ENCODE measurements at regions not wholly inside any gene's neighbourhood (a gene's known extent, or its start where the extent isn't known, plus 50 kb on each side); places are given as distances from the start of the nearest gene placed in this dataset.

GRCh38 chr14:85252011-85252410 is 277.9 kb upstream of the FLRT2 start:
- Histone ChIP-seq H3K9ac (ENCODE audit: low read length in 2 of 2) (no peak overlapping the region), H3K4me1 (ENCODE audit: control insufficient read depth, insufficient read depth, low read length) (no peaks in the 10 kb centered on the region), H3K4me3 (ENCODE audit: low read length in 2 of 2) (no peak overlapping the region), H3K27ac (ENCODE audit: low read length) (no peak overlapping the region), H3K27me3 (ENCODE audit: control insufficient read depth in 1 of 2, insufficient read depth in 2 of 2, low read length in 2 of 2) (no peaks in the 10 kb centered on the region), H3K9me3 (ENCODE audit: control insufficient read depth in 2 of 2, low read length in 2 of 2) (no peaks in the 10 kb centered on the region), H3K36me3 (ENCODE audit: control insufficient read depth in 2 of 2, insufficient read depth in 2 of 2, low read length in 2 of 2) (no peaks in the 10 kb centered on the region)

- Histone ChIP-seq H3K36me3 (ENCODE audit: control insufficient read depth in 2 of 2, insufficient read depth in 2 of 2, low read length in 2 of 2) (no peaks in the 10 kb centered on the region), H3K27ac (ENCODE audit: low read length) (no peak overlapping the region), H3K4me3 (ENCODE audit: low read length in 2 of 2) (no peak overlapping the region), H3K9me3 (ENCODE audit: control insufficient read depth in 2 of 2, low read length in 2 of 2) (no peaks in the 10 kb centered on the region), H3K9ac (ENCODE audit: low read length in 2 of 2) (no peak overlapping the region), H3K27me3 (ENCODE audit: control insufficient read depth in 1 of 2, insufficient read depth in 2 of 2, low read length in 2 of 2) (no peaks in the 10 kb centered on the region), H3K4me1 (ENCODE audit: control insufficient read depth, insufficient read depth, low read length) (no peaks in the 10 kb centered on the region)
Measured at GRCh38 chr14:85254711-85255110, 275.2 kb upstream of the FLRT2 start.

GRCh38 chr14:85257287-85257686 is 272.7 kb upstream of the FLRT2 start:
- Histone ChIP-seq H3K27me3 (ENCODE audit: control insufficient read depth in 1 of 2, insufficient read depth in 2 of 2, low read length in 2 of 2) (no peaks in the 10 kb centered on the region), H3K27ac (ENCODE audit: low read length) (no peak overlapping the region), H3K9me3 (ENCODE audit: control insufficient read depth in 2 of 2, low read length in 2 of 2) (no peaks in the 10 kb centered on the region), H3K36me3 (ENCODE audit: control insufficient read depth in 2 of 2, insufficient read depth in 2 of 2, low read length in 2 of 2) (no peaks in the 10 kb centered on the region), H3K4me1 (ENCODE audit: control insufficient read depth, insufficient read depth, low read length) (no peaks in the 10 kb centered on the region), H3K9ac (ENCODE audit: low read length in 2 of 2) (no peak overlapping the region), H3K4me3 (ENCODE audit: low read length in 2 of 2) (no peak overlapping the region)

GRCh38 chr14:85263916-85264675 is 265.8 kb upstream of the FLRT2 start:
- Histone ChIP-seq H3K4me3 (ENCODE audit: low read length in 2 of 2) (no peak overlapping the region), H3K27ac (ENCODE audit: low read length) (no peak overlapping the region), H3K4me1 (ENCODE audit: control insufficient read depth, insufficient read depth, low read length) (no peaks in the 10 kb centered on the region), H3K36me3 (ENCODE audit: control insufficient read depth in 2 of 2, insufficient read depth in 2 of 2, low read length in 2 of 2) (no peaks in the 10 kb centered on the region), H3K9me3 (ENCODE audit: control insufficient read depth in 2 of 2, low read length in 2 of 2) (no peaks in the 10 kb centered on the region), H3K9ac (ENCODE audit: low read length in 2 of 2) (no peak overlapping the region), H3K27me3 (ENCODE audit: control insufficient read depth in 1 of 2, insufficient read depth in 2 of 2, low read length in 2 of 2) (no peaks in the 10 kb centered on the region)

GRCh38 chr14:85273099-85273677 is 256.8 kb upstream of the FLRT2 start:
- H3K9me3 ChIP-seq (ENCODE audit: control insufficient read depth in 2 of 2, low read length in 2 of 2) = no peaks in the 10 kb centered on the region
- H3K27me3 ChIP-seq (ENCODE audit: control insufficient read depth in 1 of 2, insufficient read depth in 2 of 2, low read length in 2 of 2) = no peaks in the 10 kb centered on the region
- H3K4me1 ChIP-seq (ENCODE audit: control insufficient read depth, insufficient read depth, low read length) = no peaks in the 10 kb centered on the region
- no peaks in the 10 kb centered on the region for H3K36me3 ChIP-seq (ENCODE audit: control insufficient read depth in 2 of 2, insufficient read depth in 2 of 2, low read length in 2 of 2)
- no peak overlapping the region for H3K9ac ChIP-seq (ENCODE audit: low read length in 2 of 2)
- H3K4me3 ChIP-seq (ENCODE audit: low read length in 2 of 2) = no peak overlapping the region
- no peak overlapping the region for H3K27ac ChIP-seq (ENCODE audit: low read length)

GRCh38 chr14:85273952-85274351 is 256.0 kb upstream of the FLRT2 start:
- H3K27me3 ChIP-seq (ENCODE audit: control insufficient read depth in 1 of 2, insufficient read depth in 2 of 2, low read length in 2 of 2) = no peaks in the 10 kb centered on the region
- no peak overlapping the region for H3K4me3 ChIP-seq (ENCODE audit: low read length in 2 of 2)
- H3K4me1 ChIP-seq (ENCODE audit: control insufficient read depth, insufficient read depth, low read length) = no peaks in the 10 kb centered on the region

GRCh38 chr14:85276161-85276978 is 253.6 kb upstream of the FLRT2 start:
- no peaks in the 10 kb centered on the region for H3K4me1 ChIP-seq (ENCODE audit: control insufficient read depth, insufficient read depth, low read length)
- no peak overlapping the region for H3K4me3 ChIP-seq (ENCODE audit: low read length in 2 of 2)
- no peaks in the 10 kb centered on the region for H3K36me3 ChIP-seq (ENCODE audit: control insufficient read depth in 2 of 2, insufficient read depth in 2 of 2, low read length in 2 of 2)
- no peak overlapping the region for H3K9ac ChIP-seq (ENCODE audit: low read length in 2 of 2)
- no peaks in the 10 kb centered on the region for H3K27me3 ChIP-seq (ENCODE audit: control insufficient read depth in 1 of 2, insufficient read depth in 2 of 2, low read length in 2 of 2)
- H3K27ac ChIP-seq (ENCODE audit: low read length) = no peak overlapping the region
- no peaks in the 10 kb centered on the region for H3K9me3 ChIP-seq (ENCODE audit: control insufficient read depth in 2 of 2, low read length in 2 of 2)

More at GRCh38 chr14:85273952-85274351, 256.0 kb upstream of the FLRT2 start:
- no peak overlapping the region for H3K9ac ChIP-seq (ENCODE audit: low read length in 2 of 2)
- H3K36me3 ChIP-seq (ENCODE audit: control insufficient read depth in 2 of 2, insufficient read depth in 2 of 2, low read length in 2 of 2) = no peaks in the 10 kb centered on the region
- H3K9me3 ChIP-seq (ENCODE audit: control insufficient read depth in 2 of 2, low read length in 2 of 2) = no peaks in the 10 kb centered on the region
- no peak overlapping the region for H3K27ac ChIP-seq (ENCODE audit: low read length)

GRCh38 chr14:85276979-85277228 is 253.0 kb upstream of the FLRT2 start:
- Histone ChIP-seq H3K27me3 (ENCODE audit: control insufficient read depth in 1 of 2, insufficient read depth in 2 of 2, low read length in 2 of 2) (no peaks in the 10 kb centered on the region), H3K9ac (ENCODE audit: low read length in 2 of 2) (no peak overlapping the region), H3K4me3 (ENCODE audit: low read length in 2 of 2) (no peak overlapping the region), H3K4me1 (ENCODE audit: control insufficient read depth, insufficient read depth, low read length) (no peaks in the 10 kb centered on the region), H3K27ac (ENCODE audit: low read length) (no peak overlapping the region), H3K9me3 (ENCODE audit: control insufficient read depth in 2 of 2, low read length in 2 of 2) (no peaks in the 10 kb centered on the region), H3K36me3 (ENCODE audit: control insufficient read depth in 2 of 2, insufficient read depth in 2 of 2, low read length in 2 of 2) (no peaks in the 10 kb centered on the region)

GRCh38 chr14:85279407-85279806 is 250.5 kb upstream of the FLRT2 start:
- Histone ChIP-seq H3K36me3 (ENCODE audit: control insufficient read depth in 2 of 2, insufficient read depth in 2 of 2, low read length in 2 of 2) (no peaks in the 10 kb centered on the region), H3K4me1 (ENCODE audit: control insufficient read depth, insufficient read depth, low read length) (no peaks in the 10 kb centered on the region), H3K27ac (ENCODE audit: low read length) (no peak overlapping the region), H3K9ac (ENCODE audit: low read length in 2 of 2) (no peak overlapping the region), H3K4me3 (ENCODE audit: low read length in 2 of 2) (no peak overlapping the region), H3K9me3 (ENCODE audit: control insufficient read depth in 2 of 2, low read length in 2 of 2) (no peaks in the 10 kb centered on the region), H3K27me3 (ENCODE audit: control insufficient read depth in 1 of 2, insufficient read depth in 2 of 2, low read length in 2 of 2) (no peaks in the 10 kb centered on the region)

- H3K27me3 ChIP-seq (ENCODE audit: control insufficient read depth in 1 of 2, insufficient read depth in 2 of 2, low read length in 2 of 2) = no peaks in the 10 kb centered on the region
- H3K9ac ChIP-seq (ENCODE audit: low read length in 2 of 2) = no peak overlapping the region
- no peaks in the 10 kb centered on the region for H3K4me1 ChIP-seq (ENCODE audit: control insufficient read depth, insufficient read depth, low read length)
- H3K36me3 ChIP-seq (ENCODE audit: control insufficient read depth in 2 of 2, insufficient read depth in 2 of 2, low read length in 2 of 2) = no peaks in the 10 kb centered on the region
- H3K9me3 ChIP-seq (ENCODE audit: control insufficient read depth in 2 of 2, low read length in 2 of 2) = no peaks in the 10 kb centered on the region
- no peak overlapping the region for H3K4me3 ChIP-seq (ENCODE audit: low read length in 2 of 2)
- H3K27ac ChIP-seq (ENCODE audit: low read length) = no peak overlapping the region
Measured at GRCh38 chr14:85280074-85280473, 249.9 kb upstream of the FLRT2 start.

GRCh38 chr14:85281921-85282320 is 248.0 kb upstream of the FLRT2 start:
- no peaks in the 10 kb centered on the region for H3K4me1 ChIP-seq (ENCODE audit: control insufficient read depth, insufficient read depth, low read length)
- H3K9ac ChIP-seq (ENCODE audit: low read length in 2 of 2) = no peak overlapping the region
- H3K4me3 ChIP-seq (ENCODE audit: low read length in 2 of 2) = no peak overlapping the region
- no peak overlapping the region for H3K27ac ChIP-seq (ENCODE audit: low read length)
- H3K36me3 ChIP-seq (ENCODE audit: control insufficient read depth in 2 of 2, insufficient read depth in 2 of 2, low read length in 2 of 2) = no peaks in the 10 kb centered on the region
- H3K9me3 ChIP-seq (ENCODE audit: control insufficient read depth in 2 of 2, low read length in 2 of 2) = no peaks in the 10 kb centered on the region
- H3K27me3 ChIP-seq (ENCODE audit: control insufficient read depth in 1 of 2, insufficient read depth in 2 of 2, low read length in 2 of 2) = no peaks in the 10 kb centered on the region
